ENCODE measurements at regions not wholly inside any gene's neighbourhood (a gene's known extent, or its start where the extent isn't known, plus 50 kb on each side); places are given as distances from the start of the nearest gene placed in this dataset.

DNA sequence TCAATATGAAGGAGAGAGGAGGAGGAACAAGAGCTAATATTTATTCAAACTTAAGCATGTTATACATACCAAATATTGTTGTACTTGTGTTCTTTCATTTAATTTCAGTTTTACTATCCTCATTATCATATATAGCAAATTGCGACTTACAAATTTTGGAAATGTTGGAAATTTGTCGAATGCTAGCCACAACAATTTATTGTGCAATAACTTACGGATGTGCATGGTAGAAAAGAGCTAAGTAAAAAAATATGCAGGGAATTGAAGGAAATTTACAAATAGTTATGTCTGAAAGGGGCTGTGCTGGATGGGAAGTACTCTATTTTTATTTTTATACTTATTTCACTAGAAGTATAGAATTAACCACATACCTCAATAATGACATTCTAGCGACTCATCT lies 376.3 kb downstream of the PCDH20 start:
- TF ChIP-seq POLR2A (IDR thresholded peaks at IDR 0.05), result no peak
- TF ChIP-seq, protein P1, sequence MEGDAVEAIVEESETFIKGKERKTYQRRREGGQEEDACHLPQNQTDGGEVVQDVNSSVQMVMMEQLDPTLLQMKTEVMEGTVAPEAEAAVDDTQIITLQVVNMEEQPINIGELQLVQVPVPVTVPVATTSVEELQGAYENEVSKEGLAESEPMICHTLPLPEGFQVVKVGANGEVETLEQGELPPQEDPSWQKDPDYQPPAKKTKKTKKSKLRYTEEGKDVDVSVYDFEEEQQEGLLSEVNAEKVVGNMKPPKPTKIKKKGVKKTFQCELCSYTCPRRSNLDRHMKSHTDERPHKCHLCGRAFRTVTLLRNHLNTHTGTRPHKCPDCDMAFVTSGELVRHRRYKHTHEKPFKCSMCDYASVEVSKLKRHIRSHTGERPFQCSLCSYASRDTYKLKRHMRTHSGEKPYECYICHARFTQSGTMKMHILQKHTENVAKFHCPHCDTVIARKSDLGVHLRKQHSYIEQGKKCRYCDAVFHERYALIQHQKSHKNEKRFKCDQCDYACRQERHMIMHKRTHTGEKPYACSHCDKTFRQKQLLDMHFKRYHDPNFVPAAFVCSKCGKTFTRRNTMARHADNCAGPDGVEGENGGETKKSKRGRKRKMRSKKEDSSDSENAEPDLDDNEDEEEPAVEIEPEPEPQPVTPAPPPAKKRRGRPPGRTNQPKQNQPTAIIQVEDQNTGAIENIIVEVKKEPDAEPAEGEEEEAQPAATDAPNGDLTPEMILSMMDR (IDR thresholded peaks at IDR 0.05), result no peak
